SK-N-MC (cell line): ENCODE measurements at regions not wholly inside any gene's neighbourhood (a gene's known extent, or its start where the extent isn't known, plus 50 kb on each side); places are given as distances from the start of the nearest gene placed in this dataset.

Experiments
- EZH2 ChIP-seq: fragments of 200-600 bp; sonication (generic); IDR thresholded peaks from one replicate; pipeline ENCODE4 v1.6.1; 2017; ENCODE audit warnings: antibody characterized with exemption
- FOXP2 ChIP-seq: optimal IDR thresholded peaks from 2 replicates; pipeline ENCODE3; 2011; ENCODE audit warnings: mild to moderate bottlenecking, moderate library complexity; ENCODE audit not compliant: insufficient read depth; ENCODE audit errors: extremely low read length, control extremely low read depth

- no peak for TF ChIP-seq EZH2
- TF ChIP-seq FOXP2: no peak
Observed at GRCh38 chr12:74349925-74350324, 187.7 kb upstream of the ATXN7L3B start.
